IPS DF 6.9 (cell line): ENCODE measurements at regions not wholly inside any gene's neighbourhood (a gene's known extent, or its start where the extent isn't known, plus 50 kb on each side); places are given as distances from the start of the nearest gene placed in this dataset.

Experiments used
- DNase-seq: peaks from one replicate; pipeline ENCODE4 v3.0.0-alpha.2; 2013; ENCODE audit warnings: low read depth, low spot score
- H3K27ac ChIP-seq: one replicate; pipeline ENCODE4 v1.5.1; 2013; ENCODE audit warnings: low read length, control low read depth
- H3K27me3 ChIP-seq: 2 replicates; pipeline ENCODE4 v1.6.1; 2013; ENCODE audit warnings: mild to moderate bottlenecking, low read length; ENCODE audit not compliant: control insufficient read depth, insufficient read depth
- H3K36me3 ChIP-seq: 2 replicates; pipeline ENCODE4 v1.6.1; 2013; ENCODE audit warnings: low read length; ENCODE audit not compliant: control insufficient read depth, insufficient read depth
- H3K4me1 ChIP-seq: 2 replicates; pipeline ENCODE4 v1.6.1; 2013; ENCODE audit warnings: low read length; ENCODE audit not compliant: control insufficient read depth, insufficient read depth
- H3K4me3 ChIP-seq: 2 replicates; pipeline ENCODE4 v1.5.1; 2013; ENCODE audit warnings: mild to moderate bottlenecking, low read length
- H3K9me3 ChIP-seq: 2 replicates; pipeline ENCODE4 v1.6.1; 2013; ENCODE audit warnings: low read length, inconsistent platforms; ENCODE audit not compliant: control insufficient read depth, insufficient read depth
- WGBS: extraction: QIAGEN DNeasy Blood & Tissue Kit; methylation state at CpG from one replicate; pipeline ENCODE4 v1.1.7; 2013; ENCODE audit warnings: mixed read lengths, missing lambda C conversion rate; ENCODE audit not compliant: insufficient read length, insufficient coverage; 5-methylcytosine and 5-hydroxymethylcytosine counted together

DNA sequence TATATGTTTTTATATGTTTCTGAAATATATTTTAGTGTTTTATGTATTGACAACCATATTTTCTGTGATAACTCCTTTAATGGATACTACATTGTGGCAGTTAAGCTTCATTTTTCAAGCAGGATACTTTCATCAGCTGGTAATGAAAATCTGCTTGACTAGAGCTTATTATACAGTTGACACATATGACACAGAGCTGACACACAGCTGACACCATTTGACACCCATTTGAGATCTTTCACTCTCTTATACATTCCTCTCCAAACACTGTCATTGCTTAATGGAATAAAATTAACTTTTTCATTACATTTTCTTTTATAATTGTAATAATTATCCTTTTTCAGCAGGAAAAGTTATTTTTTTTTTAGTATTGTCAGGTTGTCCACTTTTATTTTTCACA lies 561.1 kb upstream of the NDST4 start:
- no peaks in the 10 kb centered on the region for H3K36me3 ChIP-seq
- no peak overlapping the region for H3K27ac ChIP-seq
- no peaks in the 10 kb centered on the region for H3K4me1 ChIP-seq
- no peaks in the 10 kb centered on the region for H3K27me3 ChIP-seq
- no peak for DNase-seq
- no peak overlapping the region for H3K4me3 ChIP-seq
- H3K9me3 ChIP-seq: no peaks in the 10 kb centered on the region

- WGBS: no CpG with 5 or more reads among the region's 5 CpGs
- Histone ChIP-seq H3K27ac (no peak overlapping the region), H3K9me3 (no peaks in the 10 kb centered on the region), H3K36me3 (no peaks in the 10 kb centered on the region), H3K4me1 (no peaks in the 10 kb centered on the region), H3K27me3 (no peaks in the 10 kb centered on the region), H3K4me3 (no peak overlapping the region)
- no peak for DNase-seq
Observed at GRCh38 chr4:115671581-115671980, 558.2 kb upstream of the NDST4 start.

- no peaks in the 10 kb centered on the region for H3K9me3 ChIP-seq
- WGBS: no CpG with 5 or more reads among the region's 2 CpGs
- H3K27ac ChIP-seq: no peak overlapping the region
- H3K4me1 ChIP-seq: no peaks in the 10 kb centered on the region
- H3K27me3 ChIP-seq: no peaks in the 10 kb centered on the region
- no peak overlapping the region for H3K4me3 ChIP-seq
- no peaks in the 10 kb centered on the region for H3K36me3 ChIP-seq
- no peak for DNase-seq
Observed at GRCh38 chr4:115670930-115671329, 557.5 kb upstream of the NDST4 start.

GRCh38 chr4:115668396-115668795 lies 555.0 kb upstream of the NDST4 start:
- Histone ChIP-seq H3K27me3 (no peaks in the 10 kb centered on the region), H3K9me3 (no peaks in the 10 kb centered on the region), H3K36me3 (no peaks in the 10 kb centered on the region), H3K4me3 (no peak overlapping the region), H3K27ac (no peak overlapping the region), H3K4me1 (no peaks in the 10 kb centered on the region)
- no peak for DNase-seq
- no CpG with 5 or more reads among the region's 1 CpG for WGBS

GRCh38 chr4:115664285-115664684 lies 550.9 kb upstream of the NDST4 start:
- H3K27me3 ChIP-seq: no peaks in the 10 kb centered on the region
- H3K36me3 ChIP-seq: no peaks in the 10 kb centered on the region
- WGBS: no CpG with 5 or more reads among the region's 9 CpGs
- no peak overlapping the region for H3K27ac ChIP-seq
- H3K4me1 ChIP-seq: no peaks in the 10 kb centered on the region
- no peaks in the 10 kb centered on the region for H3K9me3 ChIP-seq
- DNase-seq: no peak
- no peak overlapping the region for H3K4me3 ChIP-seq

- WGBS: no CpG with 5 or more reads among the region's 3 CpGs
- H3K36me3 ChIP-seq: no peaks in the 10 kb centered on the region
- no peak overlapping the region for H3K27ac ChIP-seq
- no peaks in the 10 kb centered on the region for H3K27me3 ChIP-seq
- DNase-seq: no peak
- no peaks in the 10 kb centered on the region for H3K9me3 ChIP-seq
- no peak overlapping the region for H3K4me3 ChIP-seq
- H3K4me1 ChIP-seq: no peaks in the 10 kb centered on the region
Observed at GRCh38 chr4:115660465-115660864, 547.0 kb upstream of the NDST4 start.

- WGBS: no CpG with 5 or more reads among the region's 4 CpGs
- Histone ChIP-seq H3K4me3 (no peak overlapping the region), H3K4me1 (no peaks in the 10 kb centered on the region), H3K27ac (no peak overlapping the region), H3K36me3 (no peaks in the 10 kb centered on the region), H3K27me3 (no peaks in the 10 kb centered on the region), H3K9me3 (no peaks in the 10 kb centered on the region)
- DNase-seq: no peak
Observed at GRCh38 chr4:115657991-115658650, 544.7 kb upstream of the NDST4 start.

DNA sequence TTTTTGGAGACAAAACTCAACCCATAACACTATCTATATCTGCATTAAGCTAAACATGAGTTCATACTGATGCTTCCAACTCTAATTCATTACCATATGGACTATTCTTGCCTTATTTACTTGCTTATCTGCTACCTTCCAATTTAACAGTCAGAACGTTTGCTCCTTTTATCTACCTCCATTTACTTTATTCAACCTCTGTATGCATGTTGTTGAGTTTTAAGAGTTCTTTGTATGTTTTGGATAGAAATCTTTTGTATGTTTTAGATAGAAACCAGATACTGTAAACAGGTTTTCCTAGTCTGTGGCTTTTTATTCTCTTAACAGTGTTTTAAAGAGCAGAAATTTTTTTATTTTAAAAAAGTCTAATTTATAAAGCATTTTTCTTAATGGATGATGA lies 542.2 kb upstream of the NDST4 start:
- WGBS: no CpG with 5 or more reads among the region's 1 CpG
- Histone ChIP-seq H3K36me3 (no peaks in the 10 kb centered on the region), H3K4me1 (no peaks in the 10 kb centered on the region), H3K27ac (no peak overlapping the region), H3K9me3 (no peaks in the 10 kb centered on the region), H3K4me3 (no peak overlapping the region), H3K27me3 (no peaks in the 10 kb centered on the region)
- no peak for DNase-seq

DNA sequence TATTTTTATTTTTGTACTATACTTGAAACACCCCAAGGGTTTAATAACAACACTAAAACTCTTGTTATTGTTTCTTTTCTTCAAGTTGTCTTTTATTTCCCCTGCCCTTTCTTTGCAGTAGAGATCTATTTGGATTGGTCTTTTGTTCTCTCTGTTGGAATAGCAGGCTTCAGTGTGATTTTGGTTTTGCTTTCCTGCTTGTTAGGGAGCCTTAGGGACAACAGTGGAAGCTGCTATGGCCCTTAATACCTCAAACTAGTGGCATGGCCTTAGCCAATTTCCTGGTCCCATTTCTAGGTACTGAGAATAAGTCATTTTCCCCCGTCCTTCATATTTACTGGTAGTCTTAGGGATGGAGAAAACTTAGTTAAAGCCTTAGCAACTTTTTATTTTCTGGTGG lies 535.4 kb upstream of the NDST4 start:
- no peak overlapping the region for H3K27ac ChIP-seq
- H3K27me3 ChIP-seq: no peaks in the 10 kb centered on the region
- no peaks in the 10 kb centered on the region for H3K9me3 ChIP-seq
- no peak overlapping the region for H3K4me3 ChIP-seq
- no CpG with 5 or more reads among the region's 1 CpG for WGBS
- no peaks in the 10 kb centered on the region for H3K4me1 ChIP-seq
- H3K36me3 ChIP-seq: no peaks in the 10 kb centered on the region
- no peak for DNase-seq

- WGBS: no CpG with 5 or more reads among the region's 3 CpGs
- H3K9me3 ChIP-seq: no peaks in the 10 kb centered on the region
- H3K4me3 ChIP-seq: no peak overlapping the region
- H3K27me3 ChIP-seq: no peaks in the 10 kb centered on the region
- no peak overlapping the region for H3K27ac ChIP-seq
- no peak for DNase-seq
- H3K36me3 ChIP-seq: no peaks in the 10 kb centered on the region
- no peaks in the 10 kb centered on the region for H3K4me1 ChIP-seq
Observed at GRCh38 chr4:115629270-115629669, 515.9 kb upstream of the NDST4 start.

DNA sequence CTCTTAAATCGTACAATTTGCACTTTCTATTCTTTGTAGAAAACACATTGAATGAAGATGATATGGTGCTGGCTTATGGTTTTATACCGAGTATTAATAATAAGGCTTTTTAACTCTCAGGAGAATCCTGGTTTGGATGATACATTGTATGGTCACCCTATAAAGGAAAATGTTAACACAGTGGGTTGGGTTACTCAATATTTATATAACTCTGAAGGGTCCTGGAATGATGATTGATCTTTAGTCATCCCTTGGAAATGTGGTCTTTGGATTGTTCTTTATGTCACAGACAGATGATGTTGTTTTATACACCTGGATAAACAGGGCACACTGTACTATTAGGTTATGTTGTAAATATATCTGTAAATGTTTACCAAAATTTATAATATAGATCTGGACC lies 496.2 kb upstream of the NDST4 start:
- Histone ChIP-seq H3K9me3 (no peaks in the 10 kb centered on the region), H3K36me3 (no peaks in the 10 kb centered on the region), H3K27ac (no peak overlapping the region), H3K4me1 (no peaks in the 10 kb centered on the region), H3K4me3 (no peak overlapping the region), H3K27me3 (no peaks in the 10 kb centered on the region)
- DNase-seq: no peak
- WGBS: no CpG with 5 or more reads among the region's 2 CpGs
